ENCODE measurements at regions not wholly inside any gene's neighbourhood (a gene's known extent, or its start where the extent isn't known, plus 50 kb on each side); places are given as distances from the start of the nearest gene placed in this dataset.

DNA sequence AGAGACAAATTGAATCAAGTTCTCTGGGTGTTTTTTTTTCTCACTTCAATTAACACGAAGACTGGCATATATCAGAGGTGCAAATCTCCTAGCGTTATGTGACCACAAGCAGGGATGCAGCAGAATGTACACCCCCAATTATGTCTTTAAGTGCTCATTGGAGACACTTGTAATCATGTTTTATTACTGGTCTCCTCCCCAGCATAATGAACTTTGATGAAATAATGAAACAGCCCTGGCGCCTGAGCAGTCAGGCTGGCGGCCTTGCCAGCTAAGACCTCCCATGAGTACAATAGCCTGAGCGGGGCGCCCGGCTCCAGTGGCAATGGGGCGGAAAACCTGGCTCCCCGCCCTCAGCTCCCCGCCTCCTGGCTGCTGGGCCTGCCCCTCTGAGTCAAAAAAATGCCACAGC, 209.4 kb upstream of the MSX2 start:
- H3K4me3 Mint-ChIP-seq, result no peak overlapping the region
- TF ChIP-seq, protein P1, sequence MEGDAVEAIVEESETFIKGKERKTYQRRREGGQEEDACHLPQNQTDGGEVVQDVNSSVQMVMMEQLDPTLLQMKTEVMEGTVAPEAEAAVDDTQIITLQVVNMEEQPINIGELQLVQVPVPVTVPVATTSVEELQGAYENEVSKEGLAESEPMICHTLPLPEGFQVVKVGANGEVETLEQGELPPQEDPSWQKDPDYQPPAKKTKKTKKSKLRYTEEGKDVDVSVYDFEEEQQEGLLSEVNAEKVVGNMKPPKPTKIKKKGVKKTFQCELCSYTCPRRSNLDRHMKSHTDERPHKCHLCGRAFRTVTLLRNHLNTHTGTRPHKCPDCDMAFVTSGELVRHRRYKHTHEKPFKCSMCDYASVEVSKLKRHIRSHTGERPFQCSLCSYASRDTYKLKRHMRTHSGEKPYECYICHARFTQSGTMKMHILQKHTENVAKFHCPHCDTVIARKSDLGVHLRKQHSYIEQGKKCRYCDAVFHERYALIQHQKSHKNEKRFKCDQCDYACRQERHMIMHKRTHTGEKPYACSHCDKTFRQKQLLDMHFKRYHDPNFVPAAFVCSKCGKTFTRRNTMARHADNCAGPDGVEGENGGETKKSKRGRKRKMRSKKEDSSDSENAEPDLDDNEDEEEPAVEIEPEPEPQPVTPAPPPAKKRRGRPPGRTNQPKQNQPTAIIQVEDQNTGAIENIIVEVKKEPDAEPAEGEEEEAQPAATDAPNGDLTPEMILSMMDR (conservative IDR thresholded peaks at IDR 0.05), result no peak
- no peaks in the 10 kb centered on the region for H3K36me3 Mint-ChIP-seq (ENCODE audit: low read depth)
- DNase-seq (ENCODE audit: low read depth, low spot score), result no peak
- no peak overlapping the region for H3K27ac Mint-ChIP-seq (ENCODE audit: unreplicated experiment)
- peaks cover 3% of the 10 kb centered on the region for H3K9me3 Mint-ChIP-seq
- H3K4me1 Mint-ChIP-seq, result peaks cover 5% of the 10 kb centered on the region
- no peaks in the 10 kb centered on the region for H3K27me3 Mint-ChIP-seq (ENCODE audit: low read depth)

DNA sequence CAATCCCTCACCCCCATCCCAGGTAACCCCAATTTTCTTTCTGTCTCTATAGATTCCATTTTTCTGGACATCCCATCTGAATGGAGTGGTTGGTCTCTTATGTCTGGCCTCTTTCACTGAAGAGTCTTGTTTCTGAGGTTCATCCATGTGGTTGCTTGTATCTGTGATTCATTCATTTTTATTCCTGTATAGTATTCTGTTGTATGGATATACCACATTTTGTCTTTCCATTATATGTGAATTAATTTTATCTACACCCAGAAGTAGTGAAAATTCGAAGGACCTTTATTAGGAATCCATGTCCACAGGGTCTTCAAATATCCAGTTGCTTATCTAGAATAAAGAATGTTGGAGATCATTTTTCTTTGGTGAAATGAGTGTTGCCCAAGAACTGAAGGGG, 207.6 kb upstream of the MSX2 start:
- no peak overlapping the region for H3K27ac Mint-ChIP-seq (ENCODE audit: unreplicated experiment)
- H3K27me3 Mint-ChIP-seq (ENCODE audit: low read depth), result no peaks in the 10 kb centered on the region
- TF ChIP-seq, protein P1 (conservative IDR thresholded peaks at IDR 0.05), result no peak
- H3K9me3 Mint-ChIP-seq, result peaks cover 3% of the 10 kb centered on the region
- H3K4me1 Mint-ChIP-seq, result peaks cover 13% of the 10 kb centered on the region
- no peaks in the 10 kb centered on the region for H3K36me3 Mint-ChIP-seq (ENCODE audit: low read depth)
- no peak overlapping the region for H3K4me3 Mint-ChIP-seq
- DNase-seq (ENCODE audit: low read depth, low spot score), result no peak

DNA sequence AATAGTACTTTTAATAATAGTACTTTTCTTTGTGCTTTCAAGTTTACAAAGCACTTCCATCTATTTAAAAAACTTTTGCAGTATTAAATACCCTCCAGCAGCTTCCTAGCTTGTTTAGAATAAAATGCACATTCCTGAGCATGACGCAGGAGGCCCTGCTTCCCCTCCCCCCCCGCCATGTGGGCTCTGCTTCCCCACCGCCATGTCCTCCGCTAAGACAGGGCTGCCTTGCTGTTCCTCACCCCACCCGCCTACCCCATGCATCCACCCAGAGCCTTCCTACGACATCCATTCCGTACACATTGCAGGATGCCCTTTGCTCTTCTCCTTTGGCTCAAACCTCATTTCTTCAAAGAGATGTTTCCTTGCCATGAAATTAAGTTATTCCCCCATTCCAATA, 205.9 kb upstream of the MSX2 start:
- Mint-ChIP-seq H3K36me3 (ENCODE audit: low read depth) (no peaks in the 10 kb centered on the region), H3K27me3 (ENCODE audit: low read depth) (peaks cover 3% of the 10 kb centered on the region), H3K4me1 (peaks cover 13% of the 10 kb centered on the region), H3K27ac (ENCODE audit: unreplicated experiment) (no peak overlapping the region), H3K4me3 (no peak overlapping the region), H3K9me3 (peaks cover 3% of the 10 kb centered on the region)
- TF ChIP-seq, protein P1 (conservative IDR thresholded peaks at IDR 0.05), result no peak
- no peak for DNase-seq (ENCODE audit: low read depth, low spot score)

DNA sequence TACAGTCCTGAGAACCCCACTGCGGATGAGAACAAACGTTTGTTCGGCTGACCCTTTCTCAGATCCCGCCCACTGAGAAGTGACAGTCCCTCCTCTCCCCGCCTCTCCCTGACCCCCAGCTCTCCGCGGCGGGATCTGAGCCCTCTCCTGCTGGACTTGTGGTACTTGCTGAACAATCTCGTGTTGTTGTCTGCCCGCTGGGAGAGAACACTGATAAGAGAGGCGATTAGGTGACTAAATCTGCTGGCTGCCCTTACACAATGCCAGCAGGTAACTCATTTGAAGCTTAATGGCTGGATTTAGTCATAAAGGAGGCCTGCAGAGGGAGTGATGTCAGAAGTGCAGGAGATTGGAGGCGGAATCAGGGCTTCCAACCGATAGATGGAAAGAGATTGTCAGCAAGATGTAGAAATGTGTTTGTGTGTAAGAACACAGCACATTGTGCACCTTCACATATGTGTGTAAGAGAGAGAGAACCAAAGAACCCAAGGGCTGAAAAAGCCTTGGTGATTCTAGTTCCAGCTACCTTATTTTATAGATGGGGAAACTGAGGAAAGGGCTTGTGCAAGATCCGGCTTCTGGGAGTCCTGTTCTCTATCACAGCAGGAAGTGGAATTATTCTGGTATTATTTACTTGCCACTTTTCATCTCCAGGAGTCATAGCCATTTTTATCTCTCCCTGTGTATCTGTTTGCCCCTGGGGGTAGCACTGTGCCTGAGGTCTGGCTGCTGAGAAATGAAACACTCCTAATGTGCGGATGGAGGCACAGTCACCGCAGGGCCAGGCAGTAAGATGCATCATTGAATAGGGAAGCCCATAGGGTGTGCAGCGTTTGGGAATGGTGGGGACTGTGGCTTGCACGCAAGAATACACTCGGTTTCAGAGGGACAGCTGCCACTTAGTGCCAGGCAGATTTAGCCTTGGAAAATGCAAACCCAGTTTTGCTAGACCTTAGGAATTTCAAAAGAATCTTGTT, 203.7 kb upstream of the MSX2 start:
- H3K4me1 Mint-ChIP-seq, result peaks cover 13% of the 10 kb centered on the region
- no peak overlapping the region for H3K27ac Mint-ChIP-seq (ENCODE audit: unreplicated experiment)
- no peaks in the 10 kb centered on the region for H3K36me3 Mint-ChIP-seq (ENCODE audit: low read depth)
- H3K4me3 Mint-ChIP-seq, result no peak overlapping the region
- TF ChIP-seq, protein P1 (conservative IDR thresholded peaks at IDR 0.05), result no peak
- peak; percentile 20 for DNase-seq (ENCODE audit: low read depth, low spot score)
- H3K9me3 Mint-ChIP-seq, result peaks cover 3% of the 10 kb centered on the region
- peaks cover 3% of the 10 kb centered on the region for H3K27me3 Mint-ChIP-seq (ENCODE audit: low read depth)

DNA sequence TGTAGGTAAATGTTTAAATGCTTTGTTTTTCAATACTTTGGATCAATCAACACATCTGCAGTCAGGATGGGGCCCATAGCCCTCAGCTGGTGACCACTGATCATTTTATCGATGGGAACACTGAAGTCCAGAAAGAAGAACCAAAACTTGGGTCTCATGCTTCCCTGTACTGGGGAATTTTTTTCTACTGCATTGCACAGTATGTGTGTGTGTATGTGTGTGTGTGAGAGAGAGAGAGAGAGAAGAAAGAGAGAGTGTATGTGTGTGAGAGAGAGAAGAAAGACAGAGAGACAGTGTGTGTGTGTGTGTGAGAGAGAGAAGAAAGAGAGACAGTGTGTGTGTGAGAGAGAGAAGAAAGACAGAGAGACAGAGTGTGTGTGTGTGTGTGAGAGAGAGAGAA, 202.9 kb upstream of the MSX2 start:
- peaks cover 3% of the 10 kb centered on the region for H3K9me3 Mint-ChIP-seq
- H3K4me3 Mint-ChIP-seq, result no peak overlapping the region
- no peaks in the 10 kb centered on the region for H3K36me3 Mint-ChIP-seq (ENCODE audit: low read depth)
- TF ChIP-seq, protein P1 (conservative IDR thresholded peaks at IDR 0.05), result no peak
- no peak overlapping the region for H3K27ac Mint-ChIP-seq (ENCODE audit: unreplicated experiment)
- DNase-seq (ENCODE audit: low read depth, low spot score), result no peak
- H3K4me1 Mint-ChIP-seq, result peaks cover 13% of the 10 kb centered on the region
- peaks cover 3% of the 10 kb centered on the region for H3K27me3 Mint-ChIP-seq (ENCODE audit: low read depth)
